ENCODE measurements at regions not wholly inside any gene's neighbourhood (a gene's known extent, or its start where the extent isn't known, plus 50 kb on each side); places are given as distances from the start of the nearest gene placed in this dataset.

DNA sequence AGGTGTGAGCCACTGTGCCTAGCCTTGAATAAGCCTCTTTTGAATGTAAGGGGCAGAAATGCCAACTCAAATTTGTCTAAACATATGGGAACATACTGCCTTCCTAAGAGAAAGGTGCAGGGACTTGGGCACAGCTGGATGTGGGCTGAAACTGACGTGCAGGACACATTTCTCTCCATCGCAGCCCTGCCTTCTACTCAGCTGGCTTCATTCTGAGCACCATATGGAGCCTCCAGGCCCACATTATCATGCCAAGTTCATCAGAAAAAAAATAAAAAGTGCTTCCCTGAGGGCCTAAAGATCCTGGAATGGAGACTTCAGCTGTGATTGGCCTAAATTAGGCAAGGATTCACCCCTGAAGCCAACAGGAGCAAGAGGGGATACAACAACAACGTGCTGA lies 386.2 kb downstream of the RAB28 start:
- no peak for DNase-seq (ENCODE audit: extremely low read depth, low read depth)
- TF ChIP-seq, protein P1, sequence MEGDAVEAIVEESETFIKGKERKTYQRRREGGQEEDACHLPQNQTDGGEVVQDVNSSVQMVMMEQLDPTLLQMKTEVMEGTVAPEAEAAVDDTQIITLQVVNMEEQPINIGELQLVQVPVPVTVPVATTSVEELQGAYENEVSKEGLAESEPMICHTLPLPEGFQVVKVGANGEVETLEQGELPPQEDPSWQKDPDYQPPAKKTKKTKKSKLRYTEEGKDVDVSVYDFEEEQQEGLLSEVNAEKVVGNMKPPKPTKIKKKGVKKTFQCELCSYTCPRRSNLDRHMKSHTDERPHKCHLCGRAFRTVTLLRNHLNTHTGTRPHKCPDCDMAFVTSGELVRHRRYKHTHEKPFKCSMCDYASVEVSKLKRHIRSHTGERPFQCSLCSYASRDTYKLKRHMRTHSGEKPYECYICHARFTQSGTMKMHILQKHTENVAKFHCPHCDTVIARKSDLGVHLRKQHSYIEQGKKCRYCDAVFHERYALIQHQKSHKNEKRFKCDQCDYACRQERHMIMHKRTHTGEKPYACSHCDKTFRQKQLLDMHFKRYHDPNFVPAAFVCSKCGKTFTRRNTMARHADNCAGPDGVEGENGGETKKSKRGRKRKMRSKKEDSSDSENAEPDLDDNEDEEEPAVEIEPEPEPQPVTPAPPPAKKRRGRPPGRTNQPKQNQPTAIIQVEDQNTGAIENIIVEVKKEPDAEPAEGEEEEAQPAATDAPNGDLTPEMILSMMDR (IDR thresholded peaks at IDR 0.05; ENCODE audit: low read depth, low read length) = no peak

DNA sequence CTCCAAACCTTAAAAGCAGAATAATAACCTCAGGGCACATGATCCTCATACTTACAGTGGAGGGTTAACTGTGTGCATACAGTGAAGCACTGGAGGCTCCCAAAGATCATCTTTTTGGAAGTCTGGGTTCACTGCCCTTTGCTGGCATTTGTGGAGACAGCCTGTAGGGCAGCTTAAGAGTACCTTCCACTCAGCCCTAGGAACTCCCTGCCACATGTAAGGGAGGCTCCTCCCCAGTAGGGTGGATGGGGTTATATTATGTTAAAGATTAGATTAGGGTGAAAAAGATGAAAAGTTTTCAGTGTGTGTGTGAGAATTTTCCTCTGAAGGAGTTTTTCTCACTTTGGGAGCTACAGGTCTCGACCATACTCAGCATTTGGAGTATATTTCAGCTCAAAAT lies 388.4 kb downstream of the RAB28 start:
- TF ChIP-seq, protein P1 (IDR thresholded peaks at IDR 0.05; ENCODE audit: low read depth, low read length) = no peak
- no peak for DNase-seq (ENCODE audit: extremely low read depth, low read depth)

DNA sequence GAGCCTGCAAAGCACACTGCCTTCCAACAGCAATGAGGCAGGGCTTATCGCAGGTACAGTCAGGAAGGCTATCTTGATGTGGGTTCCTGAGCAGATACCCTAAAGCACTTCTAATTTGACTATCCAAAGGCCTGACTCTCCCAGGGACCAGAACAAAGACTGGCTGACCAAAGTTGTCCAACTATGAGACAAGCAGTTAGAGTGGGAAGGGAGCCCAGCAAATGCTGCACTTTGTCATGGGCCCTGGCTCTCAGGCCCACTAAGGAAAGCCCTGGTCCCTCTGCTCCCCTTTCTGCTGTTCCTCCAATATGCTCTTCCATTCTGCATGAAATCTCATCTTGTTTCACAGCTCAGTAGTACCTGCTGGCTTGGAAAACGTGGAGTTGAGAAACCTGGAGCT lies 391.0 kb downstream of the RAB28 start:
- TF ChIP-seq, protein P1 (IDR thresholded peaks at IDR 0.05; ENCODE audit: low read depth, low read length) = no peak
- no peak for DNase-seq (ENCODE audit: extremely low read depth, low read depth)

DNA sequence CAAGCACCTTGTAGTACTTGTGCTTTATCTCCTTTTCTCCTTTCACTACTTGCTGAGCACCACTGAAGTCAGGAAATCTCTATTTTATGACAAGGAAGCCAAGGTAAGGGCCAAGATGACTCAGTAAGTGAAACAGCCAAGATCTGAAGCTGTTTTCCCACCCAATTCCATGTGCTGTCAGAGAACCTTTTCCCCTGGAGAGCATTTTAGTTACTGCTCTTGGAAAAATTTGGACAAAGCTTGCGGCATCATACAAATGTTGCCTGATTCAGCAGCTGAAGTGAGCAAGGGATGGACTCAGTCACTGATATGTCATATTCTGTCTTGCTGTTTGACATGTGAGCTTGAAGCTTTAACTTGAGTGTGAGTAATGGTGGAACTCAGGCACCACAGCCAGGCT lies 391.4 kb downstream of the RAB28 start:
- no peak for DNase-seq (ENCODE audit: extremely low read depth, low read depth)
- TF ChIP-seq, protein P1 (IDR thresholded peaks at IDR 0.05; ENCODE audit: low read depth, low read length) = no peak

DNA sequence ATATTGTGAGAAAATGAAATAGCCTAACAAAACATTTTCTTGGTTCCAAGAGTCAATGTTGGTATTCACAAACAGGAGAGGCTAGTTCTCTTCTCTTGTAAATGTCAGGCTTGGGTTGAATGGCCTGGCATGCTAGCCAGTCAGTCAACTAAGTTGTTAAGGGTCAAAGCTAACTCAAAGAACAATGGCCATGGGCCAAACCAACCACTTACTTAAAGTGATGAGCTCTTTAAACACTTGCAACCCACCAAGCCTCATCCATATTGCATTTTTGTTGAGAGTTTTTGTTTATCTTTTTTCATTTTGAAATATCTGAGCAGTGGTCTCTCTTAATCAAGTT lies 394.5 kb downstream of the RAB28 start:
- DNase-seq (ENCODE audit: extremely low read depth, low read depth) = no peak
- TF ChIP-seq, protein P1 (IDR thresholded peaks at IDR 0.05; ENCODE audit: low read depth, low read length) = no peak

DNA sequence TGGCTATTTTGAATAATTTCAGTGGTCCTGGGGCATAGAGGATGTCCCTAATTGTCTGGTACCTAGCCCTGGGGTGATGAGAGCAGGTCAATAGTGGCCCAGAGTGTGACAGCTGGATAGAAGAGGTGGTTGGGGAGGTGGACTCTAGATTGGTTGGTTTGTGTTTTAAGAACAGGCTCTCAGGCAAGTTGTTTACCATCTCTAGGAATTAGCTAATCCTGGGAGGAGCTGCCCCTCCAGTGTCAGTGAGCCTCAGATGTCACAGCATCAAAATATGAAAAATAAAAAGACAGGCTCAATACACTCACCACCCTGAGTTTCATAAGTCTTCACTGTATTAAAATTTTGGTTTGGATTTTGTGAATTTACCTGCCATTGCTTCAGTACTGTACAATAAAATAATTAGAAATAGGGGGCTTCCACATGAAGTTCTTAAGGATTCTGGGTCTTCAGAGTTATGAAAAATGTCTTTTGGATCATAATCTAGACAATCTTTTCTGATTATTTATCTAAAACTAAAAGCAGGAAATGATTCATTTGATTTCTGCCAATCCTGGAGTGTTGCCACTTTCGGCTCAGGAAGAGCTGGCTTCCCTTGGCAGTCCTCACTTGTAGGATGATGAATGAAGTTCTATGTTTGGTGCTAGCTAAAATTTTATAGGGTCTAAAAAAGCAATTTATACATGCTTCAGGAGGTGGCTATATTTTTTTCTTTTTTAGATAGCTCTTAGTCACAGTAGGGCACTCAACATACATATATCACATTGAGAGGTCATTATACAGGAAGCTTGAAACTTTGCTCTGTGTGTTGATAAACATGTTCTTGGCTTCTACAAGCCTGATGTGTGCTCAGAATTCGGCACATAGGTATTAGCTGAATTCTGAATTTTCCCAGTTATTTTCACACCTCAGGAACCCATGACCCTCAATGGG lies 395.1 kb downstream of the RAB28 start:
- TF ChIP-seq, protein P1 (IDR thresholded peaks at IDR 0.05; ENCODE audit: low read depth, low read length) = no peak
- no peak for DNase-seq (ENCODE audit: extremely low read depth, low read depth)

DNA sequence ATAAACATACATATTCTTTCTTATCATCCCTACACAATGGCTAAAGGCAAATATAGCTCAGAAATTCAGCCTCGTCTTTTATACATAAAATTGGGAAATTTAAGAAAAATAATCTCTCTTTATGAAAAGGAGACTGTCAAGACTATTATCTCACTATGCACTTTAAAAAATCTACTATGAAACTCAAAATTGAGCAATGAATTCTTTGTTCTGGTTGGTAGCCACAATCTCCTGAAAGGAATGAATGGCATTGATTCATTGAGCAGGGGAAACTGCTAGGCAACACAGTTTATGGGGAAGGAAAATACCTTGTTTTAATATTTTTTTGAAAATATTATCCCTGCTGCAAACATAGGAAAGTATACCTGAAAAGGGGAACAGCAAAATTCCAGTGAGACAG lies 397.1 kb downstream of the RAB28 start:
- DNase-seq (ENCODE audit: extremely low read depth, low read depth) = no peak
- TF ChIP-seq, protein P1 (IDR thresholded peaks at IDR 0.05; ENCODE audit: low read depth, low read length) = no peak
